ENCODE measurements at regions not wholly inside any gene's neighbourhood (a gene's known extent, or its start where the extent isn't known, plus 50 kb on each side); places are given as distances from the start of the nearest gene placed in this dataset.
A peak's percentile ranks its signal among the peaks of the same experiment; 100 is the strongest.

DNA sequence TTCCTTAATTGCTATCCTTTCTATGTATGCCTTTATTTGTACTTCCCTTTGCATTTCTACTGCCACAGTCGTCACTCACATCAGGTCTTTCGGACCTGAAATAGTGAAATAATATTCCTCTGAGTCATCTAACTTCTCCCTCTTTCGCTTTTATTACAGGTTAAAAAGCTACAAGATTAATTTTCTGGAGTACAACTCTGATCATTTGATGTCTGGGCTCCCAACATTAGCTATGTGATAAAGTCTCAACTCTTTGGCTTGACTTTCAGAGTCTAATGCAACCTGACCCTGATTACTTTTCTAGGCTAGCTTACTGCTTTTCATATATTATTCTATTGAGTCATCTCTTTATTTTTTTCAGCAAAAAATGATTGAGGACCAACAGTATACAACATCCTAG, 638.8 kb upstream of the WWC1 start:
- intact Hi-C loops (cut with micrococcal nuclease; ENCODE audit: unreplicated experiment) (no loop called here), in situ Hi-C loops (cut with MboI) (no loop called here)
- no peaks in the 10 kb centered on the region for H3K9me3 ChIP-seq (replicated peaks; ENCODE audit: control insufficient read depth, insufficient read depth, low read length)
- no peak overlapping the region for H3K27ac ChIP-seq (ENCODE audit: control insufficient read depth, insufficient read depth)
- H3K79me2 ChIP-seq (ENCODE audit: control insufficient read depth, insufficient read depth, low read length), result no peaks in the 10 kb centered on the region
- no peak overlapping the region for H3K4me3 ChIP-seq
- ATAC-seq (no peak), DNase-seq (ENCODE audit: low read depth, low spot score) (no peak), FAIRE-seq (no peak)
- peaks cover 0 to 1% of the 10 kb centered on the region in 2 experiments; a peak in 1 of 4 replicates for H3K27me3 ChIP-seq (replicated peaks in 1 of 2; ENCODE audit: control insufficient read depth in 2 of 2, insufficient read depth in 2 of 2, low read length in 1 of 2)
- BruUV-seq (replicated peaks), result no TSS peak
- TF ChIP-seq, protein P1, sequence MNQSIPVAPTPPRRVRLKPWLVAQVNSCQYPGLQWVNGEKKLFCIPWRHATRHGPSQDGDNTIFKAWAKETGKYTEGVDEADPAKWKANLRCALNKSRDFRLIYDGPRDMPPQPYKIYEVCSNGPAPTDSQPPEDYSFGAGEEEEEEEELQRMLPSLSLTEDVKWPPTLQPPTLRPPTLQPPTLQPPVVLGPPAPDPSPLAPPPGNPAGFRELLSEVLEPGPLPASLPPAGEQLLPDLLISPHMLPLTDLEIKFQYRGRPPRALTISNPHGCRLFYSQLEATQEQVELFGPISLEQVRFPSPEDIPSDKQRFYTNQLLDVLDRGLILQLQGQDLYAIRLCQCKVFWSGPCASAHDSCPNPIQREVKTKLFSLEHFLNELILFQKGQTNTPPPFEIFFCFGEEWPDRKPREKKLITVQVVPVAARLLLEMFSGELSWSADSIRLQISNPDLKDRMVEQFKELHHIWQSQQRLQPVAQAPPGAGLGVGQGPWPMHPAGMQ (IDR thresholded peaks at IDR 0.05; ENCODE audit: borderline replicate concordance), result no peak
- TF ChIP-seq SREBF2 (IDR thresholded peaks at IDR 0.05; ENCODE audit: low read length) (no peak), YBX1 (IDR thresholded peaks at IDR 0.05) (no peak)
- ChIA-PET SMC1A (ENCODE audit: uncharacterized antibody, unreplicated experiment) (interaction anchor here (0.6 to 1.1 kb wide), 4 partner anchors 14 to 69 kb away, joined by 3 read pairs; no protein-coding TSS in a partner anchor), CTCF (interaction anchor here (0.6 to 1.2 kb wide), 2 partner anchors 17 to 112 kb away, joined by 3 read pairs; no protein-coding TSS in a partner anchor), RAD21 (ENCODE audit: unreplicated experiment) (no interaction called here), POLR2A (no interaction called here)
- no peak overlapping the region for H3K4me2 ChIP-seq (ENCODE audit: control insufficient read depth, insufficient read depth)
- WGBS (ENCODE audit: insufficient coverage, insufficient replicate concordance, low lambda C conversion rate, missing lambda C conversion rate), result 48% methylated on average over 3 of the region's 3 CpGs
- no peak overlapping the region for H3K9ac ChIP-seq (ENCODE audit: control insufficient read depth, insufficient read depth, low read length)
- H3K4me1 ChIP-seq (ENCODE audit: control insufficient read depth, insufficient read depth, low read length), result no peaks in the 10 kb centered on the region
- no peak overlapping the region for H2AFZ ChIP-seq (ENCODE audit: control insufficient read depth, low read depth, low read length)
- H4K20me1 ChIP-seq (ENCODE audit: control insufficient read depth, insufficient read depth), result no peaks in the 10 kb centered on the region
- no peaks in the 10 kb centered on the region for H3K36me3 ChIP-seq (ENCODE audit: control insufficient read depth in 2 of 2, insufficient read depth in 2 of 2, low read length in 1 of 2)

DNA sequence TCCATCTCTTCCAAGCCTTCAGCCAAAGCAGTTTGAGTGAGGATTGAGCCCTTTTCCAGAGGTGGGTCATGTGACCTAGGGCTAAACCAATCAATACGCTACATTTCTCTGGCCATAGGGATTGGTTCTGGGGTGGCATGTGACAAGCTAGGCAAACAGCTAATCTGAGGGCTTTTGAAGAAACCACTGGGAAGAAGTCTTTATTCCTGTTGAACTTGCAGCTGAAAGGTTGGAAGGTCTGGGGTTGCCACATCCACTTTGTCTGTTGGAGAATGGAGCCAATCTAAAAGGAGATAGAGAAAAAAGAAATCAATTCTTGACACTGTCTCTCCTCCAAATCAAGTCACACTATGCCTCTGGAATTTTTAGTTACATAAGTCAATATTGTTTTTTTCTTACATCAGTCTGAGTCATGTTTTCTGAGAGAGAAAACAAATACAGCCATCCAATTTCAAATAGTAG, 637.8 kb upstream of the WWC1 start:
- ChIA-PET POLR2A (no interaction called here), SMC1A (ENCODE audit: uncharacterized antibody, unreplicated experiment) (interaction anchor here (0.8 to 1.1 kb wide), 2 partner anchors 13 to 16 kb away, joined by 3 read pairs; no protein-coding TSS in a partner anchor), CTCF (no interaction called here), RAD21 (ENCODE audit: unreplicated experiment) (no interaction called here)
- no peak overlapping the region for H3K4me2 ChIP-seq (ENCODE audit: control insufficient read depth, insufficient read depth)
- WGBS (ENCODE audit: insufficient coverage, insufficient replicate concordance, low lambda C conversion rate, missing lambda C conversion rate), result 40% methylated on average over 1 of the region's 1 CpG
- H3K4me1 ChIP-seq (ENCODE audit: control insufficient read depth, insufficient read depth, low read length), result no peaks in the 10 kb centered on the region
- H3K27ac ChIP-seq (ENCODE audit: control insufficient read depth, insufficient read depth), result no peak overlapping the region
- H2AFZ ChIP-seq (ENCODE audit: control insufficient read depth, low read depth, low read length), result no peak overlapping the region
- H3K36me3 ChIP-seq (ENCODE audit: control insufficient read depth in 2 of 2, insufficient read depth in 2 of 2, low read length in 1 of 2), result no peaks in the 10 kb centered on the region
- FAIRE-seq, result no peak
- peaks cover 0 to 1% of the 10 kb centered on the region in 2 experiments; a peak in 1 of 4 replicates for H3K27me3 ChIP-seq (replicated peaks in 1 of 2; ENCODE audit: control insufficient read depth in 2 of 2, insufficient read depth in 2 of 2, low read length in 1 of 2)
- intact Hi-C loops (cut with micrococcal nuclease; ENCODE audit: unreplicated experiment), result no loop called here
- TF ChIP-seq NFYB (IDR thresholded peaks at IDR 0.05; ENCODE audit: insufficient read depth, low read depth, low read length), result peak; percentile 28; the same call in 1 of the 2 replicates
- TF ChIP-seq, protein P2, sequence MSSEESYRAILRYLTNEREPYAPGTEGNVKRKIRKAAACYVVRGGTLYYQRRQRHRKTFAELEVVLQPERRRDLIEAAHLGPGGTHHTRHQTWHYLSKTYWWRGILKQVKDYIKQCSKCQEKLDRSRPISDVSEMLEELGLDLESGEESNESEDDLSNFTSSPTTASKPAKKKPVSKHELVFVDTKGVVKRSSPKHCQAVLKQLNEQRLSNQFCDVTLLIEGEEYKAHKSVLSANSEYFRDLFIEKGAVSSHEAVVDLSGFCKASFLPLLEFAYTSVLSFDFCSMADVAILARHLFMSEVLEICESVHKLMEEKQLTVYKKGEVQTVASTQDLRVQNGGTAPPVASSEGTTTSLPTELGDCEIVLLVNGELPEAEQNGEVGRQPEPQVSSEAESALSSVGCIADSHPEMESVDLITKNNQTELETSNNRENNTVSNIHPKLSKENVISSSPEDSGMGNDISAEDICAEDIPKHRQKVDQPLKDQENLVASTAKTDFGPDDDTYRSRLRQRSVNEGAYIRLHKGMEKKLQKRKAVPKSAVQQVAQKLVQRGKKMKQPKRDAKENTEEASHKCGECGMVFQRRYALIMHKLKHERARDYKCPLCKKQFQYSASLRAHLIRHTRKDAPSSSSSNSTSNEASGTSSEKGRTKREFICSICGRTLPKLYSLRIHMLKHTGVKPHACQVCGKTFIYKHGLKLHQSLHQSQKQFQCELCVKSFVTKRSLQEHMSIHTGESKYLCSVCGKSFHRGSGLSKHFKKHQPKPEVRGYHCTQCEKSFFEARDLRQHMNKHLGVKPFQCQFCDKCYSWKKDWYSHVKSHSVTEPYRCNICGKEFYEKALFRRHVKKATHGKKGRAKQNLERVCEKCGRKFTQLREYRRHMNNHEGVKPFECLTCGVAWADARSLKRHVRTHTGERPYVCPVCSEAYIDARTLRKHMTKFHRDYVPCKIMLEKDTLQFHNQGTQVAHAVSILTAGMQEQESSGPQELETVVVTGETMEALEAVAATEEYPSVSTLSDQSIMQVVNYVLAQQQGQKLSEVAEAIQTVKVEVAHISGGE (CRISPR knock-in tag; IDR thresholded peaks at IDR 0.05), result no peak
- no peak overlapping the region for H3K4me3 ChIP-seq
- no peak overlapping the region for H3K9ac ChIP-seq (ENCODE audit: control insufficient read depth, insufficient read depth, low read length)
- H4K20me1 ChIP-seq (ENCODE audit: control insufficient read depth, insufficient read depth), result no peaks in the 10 kb centered on the region
- H3K9me3 ChIP-seq (replicated peaks; ENCODE audit: control insufficient read depth, insufficient read depth, low read length), result no peaks in the 10 kb centered on the region
- ATAC-seq, result no peak
- BruUV-seq (replicated peaks), result no TSS peak
- no peaks in the 10 kb centered on the region for H3K79me2 ChIP-seq (ENCODE audit: control insufficient read depth, insufficient read depth, low read length)
- no peak for DNase-seq (ENCODE audit: low read depth, low spot score)
- in situ Hi-C loops (cut with MboI), result no loop called here

Data from GM12878 (cell line).